ENCODE measurements at regions not wholly inside any gene's neighbourhood (a gene's known extent, or its start where the extent isn't known, plus 50 kb on each side); places are given as distances from the start of the nearest gene placed in this dataset.

DNA sequence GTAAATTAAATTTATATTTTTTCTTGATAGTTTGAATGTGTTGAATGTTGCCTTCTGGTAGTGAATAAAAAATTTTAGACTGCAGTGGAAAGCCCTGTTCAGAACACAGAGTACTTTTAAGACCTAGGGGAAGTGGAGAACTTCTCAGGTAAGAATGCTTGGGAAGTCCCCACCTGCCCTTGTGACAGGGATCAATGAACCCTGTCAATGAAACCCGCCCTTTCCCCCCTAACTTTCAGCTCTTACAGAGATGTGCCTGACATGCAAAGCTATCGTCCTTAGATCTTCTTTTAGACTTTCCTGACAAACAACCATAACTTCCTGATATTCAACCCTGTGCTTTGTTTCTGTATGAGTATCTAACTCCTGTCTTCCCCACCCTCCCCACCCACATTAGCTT, 562.7 kb downstream of the TLE4 start:
- TF ChIP-seq, protein P1, sequence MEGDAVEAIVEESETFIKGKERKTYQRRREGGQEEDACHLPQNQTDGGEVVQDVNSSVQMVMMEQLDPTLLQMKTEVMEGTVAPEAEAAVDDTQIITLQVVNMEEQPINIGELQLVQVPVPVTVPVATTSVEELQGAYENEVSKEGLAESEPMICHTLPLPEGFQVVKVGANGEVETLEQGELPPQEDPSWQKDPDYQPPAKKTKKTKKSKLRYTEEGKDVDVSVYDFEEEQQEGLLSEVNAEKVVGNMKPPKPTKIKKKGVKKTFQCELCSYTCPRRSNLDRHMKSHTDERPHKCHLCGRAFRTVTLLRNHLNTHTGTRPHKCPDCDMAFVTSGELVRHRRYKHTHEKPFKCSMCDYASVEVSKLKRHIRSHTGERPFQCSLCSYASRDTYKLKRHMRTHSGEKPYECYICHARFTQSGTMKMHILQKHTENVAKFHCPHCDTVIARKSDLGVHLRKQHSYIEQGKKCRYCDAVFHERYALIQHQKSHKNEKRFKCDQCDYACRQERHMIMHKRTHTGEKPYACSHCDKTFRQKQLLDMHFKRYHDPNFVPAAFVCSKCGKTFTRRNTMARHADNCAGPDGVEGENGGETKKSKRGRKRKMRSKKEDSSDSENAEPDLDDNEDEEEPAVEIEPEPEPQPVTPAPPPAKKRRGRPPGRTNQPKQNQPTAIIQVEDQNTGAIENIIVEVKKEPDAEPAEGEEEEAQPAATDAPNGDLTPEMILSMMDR (IDR thresholded peaks at IDR 0.05 in 4 of 5, conservative IDR thresholded peaks at IDR 0.05 in 1 of 5): no peak
- TF ChIP-seq POLR2A (IDR thresholded peaks at IDR 0.05): no peak
